ENCODE measurements at regions not wholly inside any gene's neighbourhood (a gene's known extent, or its start where the extent isn't known, plus 50 kb on each side); places are given as distances from the start of the nearest gene placed in this dataset.

DNA sequence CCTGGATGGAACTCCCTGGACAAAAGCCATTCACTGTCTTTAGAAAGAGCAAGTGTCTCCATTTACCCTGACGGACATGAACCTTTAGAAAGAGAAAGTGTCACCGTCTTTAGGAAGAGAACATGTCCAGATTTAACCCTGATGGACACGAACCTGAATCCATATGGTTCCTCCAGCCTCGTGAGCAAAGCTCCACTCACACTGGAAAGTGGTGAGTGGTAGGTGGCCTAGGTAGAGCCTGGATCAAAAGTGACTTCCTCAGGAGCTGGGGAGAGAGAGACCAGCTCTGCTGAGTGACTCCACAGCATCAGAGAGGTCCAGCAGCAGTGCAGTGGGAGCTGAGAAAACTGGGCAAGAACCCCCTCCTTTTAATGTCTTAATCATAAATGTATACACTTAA, 59.8 kb upstream of the IRS2 start:
- Histone ChIP-seq H3K27me3 (peaks cover 0 to 50% (median 0%) of the 10 kb centered on the region in 4 donors), H3K36me3 (no peaks in the 10 kb centered on the region), H3K9me3 (no peaks in the 10 kb centered on the region), H3K4me1 (no peaks in the 10 kb centered on the region), H3K4me3 (no peak overlapping the region), H3K27ac (no peak overlapping the region)
- no peak for TF ChIP-seq POLR2A (IDR thresholded peaks at IDR 0.05)
- intact Hi-C loops (cut with DNase I), result no loop called here
- 66 to 75% methylated on average over 4 of the region's 4 CpGs for WGBS, 2 donors
- no peak for DNase-seq

DNA sequence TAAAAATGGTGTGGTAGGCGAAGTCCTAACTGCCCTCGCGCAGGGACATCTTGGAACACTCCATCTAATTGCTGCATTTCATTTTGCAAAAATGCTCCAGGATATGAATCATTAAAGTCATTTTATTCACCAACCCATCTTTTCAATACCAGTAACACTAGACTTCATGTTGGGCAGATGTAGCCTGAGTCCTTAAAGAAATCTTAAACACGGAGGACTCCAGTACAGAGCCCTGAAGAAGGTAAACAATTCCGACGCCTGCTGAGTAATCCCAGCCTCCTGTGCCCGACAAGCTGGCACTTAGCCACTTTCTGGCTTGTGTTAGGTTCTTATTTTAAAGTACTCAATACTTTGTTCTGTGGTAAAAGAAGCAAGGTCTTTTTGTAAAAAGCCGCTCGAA, 58.0 kb upstream of the IRS2 start:
- WGBS, 2 donors, result 47 to 72% methylated on average over 9 of the region's 9 CpGs
- DNase-seq, result no peak
- TF ChIP-seq, protein P1, sequence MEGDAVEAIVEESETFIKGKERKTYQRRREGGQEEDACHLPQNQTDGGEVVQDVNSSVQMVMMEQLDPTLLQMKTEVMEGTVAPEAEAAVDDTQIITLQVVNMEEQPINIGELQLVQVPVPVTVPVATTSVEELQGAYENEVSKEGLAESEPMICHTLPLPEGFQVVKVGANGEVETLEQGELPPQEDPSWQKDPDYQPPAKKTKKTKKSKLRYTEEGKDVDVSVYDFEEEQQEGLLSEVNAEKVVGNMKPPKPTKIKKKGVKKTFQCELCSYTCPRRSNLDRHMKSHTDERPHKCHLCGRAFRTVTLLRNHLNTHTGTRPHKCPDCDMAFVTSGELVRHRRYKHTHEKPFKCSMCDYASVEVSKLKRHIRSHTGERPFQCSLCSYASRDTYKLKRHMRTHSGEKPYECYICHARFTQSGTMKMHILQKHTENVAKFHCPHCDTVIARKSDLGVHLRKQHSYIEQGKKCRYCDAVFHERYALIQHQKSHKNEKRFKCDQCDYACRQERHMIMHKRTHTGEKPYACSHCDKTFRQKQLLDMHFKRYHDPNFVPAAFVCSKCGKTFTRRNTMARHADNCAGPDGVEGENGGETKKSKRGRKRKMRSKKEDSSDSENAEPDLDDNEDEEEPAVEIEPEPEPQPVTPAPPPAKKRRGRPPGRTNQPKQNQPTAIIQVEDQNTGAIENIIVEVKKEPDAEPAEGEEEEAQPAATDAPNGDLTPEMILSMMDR (IDR thresholded peaks at IDR 0.05), result no peak
- TF ChIP-seq POLR2A (IDR thresholded peaks at IDR 0.05), result no peak
- Histone ChIP-seq H3K9me3 (no peaks in the 10 kb centered on the region), H3K4me1 (no peaks in the 10 kb centered on the region), H3K4me3 (no peak overlapping the region), H3K27ac (no peak overlapping the region), H3K27me3 (peaks cover 0 to 50% (median 0%) of the 10 kb centered on the region in 4 donors), H3K36me3 (no peaks in the 10 kb centered on the region)
- intact Hi-C loops (cut with DNase I), result no loop called here

DNA sequence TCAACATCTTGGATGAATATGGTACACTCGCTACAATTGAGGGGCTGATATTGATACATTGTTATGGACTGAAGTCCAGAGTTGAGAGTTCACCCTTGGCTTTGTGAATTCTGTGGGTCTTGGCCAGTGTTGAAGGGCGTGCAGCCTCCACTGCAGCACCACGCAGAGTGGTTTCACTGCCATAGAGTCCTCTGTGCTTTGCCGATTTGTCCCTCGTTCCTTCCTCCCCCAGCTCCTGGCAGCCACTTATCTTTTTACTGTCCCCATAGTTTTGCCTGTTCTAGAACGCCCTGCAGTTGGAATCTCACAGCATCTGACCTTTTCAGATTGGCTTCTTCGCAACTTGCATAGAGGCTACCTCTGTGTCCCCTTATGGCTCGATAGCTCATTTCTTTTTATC, 57.3 kb upstream of the IRS2 start:
- WGBS, 2 donors, result 88 to 89% methylated on average over 8 of the region's 8 CpGs

DNA sequence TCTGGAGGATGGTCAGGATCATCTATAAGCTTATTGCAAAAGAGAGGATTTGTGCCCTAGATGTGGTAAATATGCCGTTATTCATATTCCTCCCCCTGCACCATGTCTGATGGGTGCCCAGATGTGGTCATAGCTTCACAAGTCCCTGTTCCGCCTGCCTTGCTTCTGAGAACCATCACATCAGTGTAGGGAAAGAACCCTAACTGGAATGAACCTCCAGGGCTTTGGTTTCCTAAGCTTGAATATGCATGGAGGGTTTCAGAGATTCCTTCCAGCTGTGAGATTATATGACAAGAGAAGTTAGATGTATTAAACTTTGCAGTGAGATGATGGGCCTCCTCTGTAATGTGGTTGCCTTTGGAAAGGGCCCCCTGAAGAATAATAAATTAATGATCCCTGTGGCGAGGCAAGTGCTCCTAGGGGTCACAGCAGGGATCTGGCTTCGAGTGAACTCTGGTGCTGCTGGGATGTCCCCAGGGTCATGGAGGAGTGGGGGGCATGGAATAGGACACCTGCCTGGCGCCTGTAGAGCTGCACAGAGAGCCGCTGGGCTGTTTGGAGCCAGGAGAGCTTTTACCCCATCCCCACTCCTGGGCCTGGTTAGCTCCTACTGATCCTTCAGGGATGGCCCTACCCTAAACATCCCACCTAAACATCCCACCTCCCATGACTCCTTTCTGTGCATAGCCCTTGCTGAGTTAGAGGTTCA, 56.0 kb upstream of the IRS2 start:
- DNase-seq, result no peak
- Histone ChIP-seq H3K27ac (no peak overlapping the region), H3K4me3 (no peak overlapping the region), H3K4me1 (no peaks in the 10 kb centered on the region), H3K9me3 (no peaks in the 10 kb centered on the region), H3K27me3 (peaks cover 0 to 42% (median 0%) of the 10 kb centered on the region in 4 donors), H3K36me3 (no peaks in the 10 kb centered on the region)
- WGBS, 2 donors, result 62 to 83% methylated on average over 6 of the region's 6 CpGs
- no peak for TF ChIP-seq POLR2A (IDR thresholded peaks at IDR 0.05)
- TF ChIP-seq, protein P1 (IDR thresholded peaks at IDR 0.05), result no peak
- intact Hi-C loops (cut with DNase I), result no loop called here

More for the DNA sequence above, 57.3 kb upstream of the IRS2 start:
- Histone ChIP-seq H3K27me3 (peaks cover 0 to 50% (median 0%) of the 10 kb centered on the region in 4 donors), H3K4me3 (no peak overlapping the region), H3K4me1 (no peaks in the 10 kb centered on the region), H3K9me3 (no peaks in the 10 kb centered on the region), H3K36me3 (no peaks in the 10 kb centered on the region), H3K27ac (no peak overlapping the region)
- no peak for DNase-seq
- no peak for TF ChIP-seq POLR2A (IDR thresholded peaks at IDR 0.05)
- TF ChIP-seq, protein P1 (IDR thresholded peaks at IDR 0.05), result no peak
- intact Hi-C loops (cut with DNase I), result no loop called here

DNA sequence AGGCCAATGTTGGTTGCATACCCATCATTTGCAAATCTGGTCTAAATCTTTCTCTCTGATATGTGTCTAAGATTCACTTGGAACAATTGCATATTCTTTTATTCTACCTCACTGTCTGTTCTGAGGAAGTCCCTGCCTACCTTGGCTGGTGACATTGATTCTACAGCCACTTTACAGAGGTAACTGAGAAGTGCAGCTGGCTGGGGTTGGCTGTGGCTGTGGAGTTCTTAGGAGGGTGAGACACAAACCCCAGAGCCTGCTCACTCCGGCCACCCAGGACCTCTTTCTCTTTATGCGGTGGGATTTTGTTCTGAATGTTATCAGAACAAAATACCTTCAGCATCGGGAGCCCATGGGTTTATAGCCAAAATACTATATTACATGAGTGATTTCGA, 54.5 kb upstream of the IRS2 start:
- Histone ChIP-seq H3K36me3 (no peaks in the 10 kb centered on the region), H3K9me3 (no peaks in the 10 kb centered on the region), H3K4me1 (no peaks in the 10 kb centered on the region), H3K27ac (no peak overlapping the region), H3K27me3 (peaks cover 0 to 37% (median 0%) of the 10 kb centered on the region in 4 donors), H3K4me3 (no peak overlapping the region)
- TF ChIP-seq, protein P1 (IDR thresholded peaks at IDR 0.05), result no peak
- no peak for TF ChIP-seq POLR2A (IDR thresholded peaks at IDR 0.05)
- intact Hi-C loops (cut with DNase I), result no loop called here
- no peak for DNase-seq
- WGBS, 2 donors, result 91 to 95% methylated on average over 4 of the region's 4 CpGs

All from esophagus squamous epithelium (tissue), 5 donors.